Peyer's patch (tissue), 4 donors: ENCODE measurements at regions not wholly inside any gene's neighbourhood (a gene's known extent, or its start where the extent isn't known, plus 50 kb on each side); places are given as distances from the start of the nearest gene placed in this dataset.
"Not testable (repeated sequence)": the region's sequence is repeated elsewhere in the genome, so short reads cannot be mapped to it uniquely, and the experiment has no call there.

Experiments used
- DNase-seq, 3 donors: peaks; one replicate each; pipeline ENCODE4 v3.0.0-alpha.2; 2017 to 2019
- H3K27ac ChIP-seq, 4 donors: fragments of 200-600 bp; sonication (generic); one replicate each; pipeline ENCODE4 v1.5.1; 2016 to 2019
- H3K27me3 ChIP-seq, 2 donors: fragments of 200-600 bp; sonication (generic); one replicate each; pipeline ENCODE4 v1.5.1; 2019
- H3K36me3 ChIP-seq, 3 donors: fragments of 200-600 bp; sonication (generic); one replicate each; pipeline ENCODE4 v1.5.1; 2016 to 2019
- H3K4me1 ChIP-seq, 4 donors: fragments of 200-600 bp; sonication (generic); one replicate each; pipeline ENCODE4 v1.5.1; 2016 to 2019
- H3K4me3 ChIP-seq, 4 donors: fragments of 200-600 bp; sonication (generic); 1 replicate in 3 of 4; 2 replicates in 1 of 4; pipeline ENCODE4 v1.5.1; 2016 to 2019; ENCODE audit warnings: mild to moderate bottlenecking in 1 of 4
- H3K9me3 ChIP-seq, 4 donors: fragments of 200-600 bp; sonication (generic); one replicate each; pipeline ENCODE4 v1.5.1; 2016 to 2019; ENCODE audit warnings: mild to moderate bottlenecking in 1 of 4
- POLR2A ChIP-seq, 2 donors: fragments of 450-650 bp; IDR thresholded peaks; one replicate each; pipeline ENCODE4 v1.5.1; 2017; ENCODE audit warnings: antibody characterized with exemption in 2 of 2, mild to moderate bottlenecking in 2 of 2, moderate library complexity in 2 of 2

GRCh38 chr4:3954540-3955320, 188.5 kb downstream of the ADRA2C start:
- Histone ChIP-seq H3K4me3 (peak overlapping the region; percentile 64 to 78 (median 74)), H3K27ac (peak overlapping the region; percentile 66 to 93 (median 86))
- H3K4me1 ChIP-seq, H3K9me3 ChIP-seq, H3K27me3 ChIP-seq, H3K36me3 ChIP-seq: not testable (repeated sequence)
- TF ChIP-seq POLR2A (IDR thresholded peaks at IDR 0.05) = peak in 1 of 2 donors; percentile 56
- DNase-seq = peak in 2 of 3 donors; percentile 50 to 78

DNA sequence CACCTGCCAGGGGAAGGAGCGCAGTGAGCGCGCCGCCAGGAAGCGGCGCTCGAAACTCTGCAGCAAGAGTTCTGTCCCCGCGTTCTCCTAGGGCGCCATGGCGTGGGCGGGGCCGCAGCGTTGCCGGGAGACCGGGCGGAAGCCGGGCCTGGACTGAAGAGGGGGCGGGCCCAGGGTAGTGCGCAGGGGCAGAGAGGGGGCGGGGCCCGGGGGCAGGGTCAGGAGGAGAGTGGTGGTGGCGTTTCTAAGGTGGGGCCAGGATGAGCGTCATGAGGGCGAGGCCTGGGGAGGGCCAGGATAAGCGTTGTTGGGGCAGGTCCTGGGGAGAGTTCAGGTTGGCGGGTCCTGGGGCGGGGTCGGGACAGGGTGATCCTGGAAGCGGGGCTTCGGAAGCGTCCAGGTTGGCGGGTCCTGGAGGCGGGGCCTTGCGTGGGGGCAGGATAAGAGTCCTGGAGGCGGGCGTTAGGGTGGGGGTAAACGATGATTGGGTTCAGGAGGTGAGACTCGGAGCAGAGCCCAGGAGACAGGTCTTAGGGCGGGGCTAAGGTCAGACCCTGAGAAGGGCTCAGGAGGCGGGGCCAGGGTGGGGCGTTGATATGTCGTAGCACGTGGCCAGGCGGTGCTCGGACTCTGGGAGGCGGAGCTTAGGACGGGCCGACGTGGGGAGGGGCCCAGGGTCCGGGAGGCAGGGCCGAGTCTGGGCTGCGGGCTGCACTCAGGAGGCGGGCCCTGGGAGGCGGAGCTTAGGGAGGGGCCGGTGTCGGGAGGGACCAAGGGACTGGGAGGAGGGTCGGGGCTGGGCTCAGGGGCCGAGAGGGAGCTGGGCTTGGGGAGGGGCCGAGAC, 189.4 kb downstream of the ADRA2C start:
- peak in 1 of 2 donors; percentile 45 for TF ChIP-seq POLR2A (IDR thresholded peaks at IDR 0.05)
- not testable (repeated sequence) for H3K4me1 ChIP-seq, H3K36me3 ChIP-seq, H3K27me3 ChIP-seq, H3K9me3 ChIP-seq
- DNase-seq = peak; percentile 100
- Histone ChIP-seq H3K4me3 (peak overlapping the region; percentile 64 to 78 (median 74)), H3K27ac (peak overlapping the region; percentile 66 to 93 (median 86))

DNA sequence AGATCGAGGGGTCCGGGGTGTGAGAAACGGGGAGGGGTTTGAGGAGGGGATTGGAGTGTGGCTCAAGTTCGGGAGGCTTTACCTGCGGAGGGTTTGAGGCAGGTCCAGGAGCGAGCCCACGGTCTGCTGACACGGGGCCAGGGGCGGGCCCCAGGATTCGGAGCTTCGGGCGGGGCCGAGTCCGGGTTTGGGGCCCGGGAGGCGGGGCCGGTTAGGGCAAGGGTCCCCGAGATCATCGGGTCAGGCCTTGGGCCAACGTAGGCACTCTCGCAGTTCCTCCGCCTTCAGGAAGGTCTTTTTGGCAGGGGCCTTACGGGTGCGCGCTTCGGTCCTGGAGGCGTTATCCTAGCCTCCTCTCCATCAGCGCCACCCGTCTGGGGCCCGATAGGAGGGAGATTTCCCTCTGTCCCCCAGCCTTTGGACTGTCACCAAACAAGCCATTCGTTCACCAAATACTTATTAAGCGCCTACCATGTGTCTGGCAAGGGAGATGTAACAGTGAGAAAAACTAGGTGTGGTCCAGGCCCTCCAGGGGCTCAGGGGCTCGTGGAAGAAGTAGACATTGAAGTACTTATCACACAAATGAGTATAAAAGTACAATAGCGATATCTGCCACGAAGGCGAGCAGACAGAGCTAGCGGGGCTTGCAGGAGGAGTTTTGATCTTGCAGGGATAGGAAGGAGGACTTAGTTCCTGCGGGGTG, 190.1 kb downstream of the ADRA2C start:
- not testable (repeated sequence) for H3K36me3 ChIP-seq, H3K27me3 ChIP-seq, DNase-seq, H3K4me1 ChIP-seq, H3K9me3 ChIP-seq
- Histone ChIP-seq H3K27ac (peak overlapping the region; percentile 66 to 93 (median 86)), H3K4me3 (peak overlapping the region; percentile 64 to 78 (median 74))

- H3K27me3 ChIP-seq, H3K36me3 ChIP-seq, H3K27ac ChIP-seq, DNase-seq, H3K9me3 ChIP-seq, H3K4me3 ChIP-seq, H3K4me1 ChIP-seq: not testable (repeated sequence)
These were observed 195.0 kb downstream of the ADRA2C start for GRCh38 chr4:3961091-3961672.

- H3K27ac ChIP-seq, H3K4me1 ChIP-seq, H3K36me3 ChIP-seq, H3K4me3 ChIP-seq, DNase-seq, H3K27me3 ChIP-seq, H3K9me3 ChIP-seq: not testable (repeated sequence)
These were observed 198.5 kb downstream of the ADRA2C start for GRCh38 chr4:3964572-3965278.

GRCh38 chr4:3967204-3967603, 201.0 kb downstream of the ADRA2C start:
- not testable (repeated sequence) for H3K4me3 ChIP-seq, H3K4me1 ChIP-seq, H3K27me3 ChIP-seq, H3K9me3 ChIP-seq, H3K36me3 ChIP-seq, DNase-seq, H3K27ac ChIP-seq

GRCh38 chr4:3972626-3973025, 206.4 kb downstream of the ADRA2C start:
- not testable (repeated sequence) for DNase-seq, H3K4me3 ChIP-seq, H3K27me3 ChIP-seq, H3K36me3 ChIP-seq, H3K9me3 ChIP-seq, H3K27ac ChIP-seq, H3K4me1 ChIP-seq

DNA sequence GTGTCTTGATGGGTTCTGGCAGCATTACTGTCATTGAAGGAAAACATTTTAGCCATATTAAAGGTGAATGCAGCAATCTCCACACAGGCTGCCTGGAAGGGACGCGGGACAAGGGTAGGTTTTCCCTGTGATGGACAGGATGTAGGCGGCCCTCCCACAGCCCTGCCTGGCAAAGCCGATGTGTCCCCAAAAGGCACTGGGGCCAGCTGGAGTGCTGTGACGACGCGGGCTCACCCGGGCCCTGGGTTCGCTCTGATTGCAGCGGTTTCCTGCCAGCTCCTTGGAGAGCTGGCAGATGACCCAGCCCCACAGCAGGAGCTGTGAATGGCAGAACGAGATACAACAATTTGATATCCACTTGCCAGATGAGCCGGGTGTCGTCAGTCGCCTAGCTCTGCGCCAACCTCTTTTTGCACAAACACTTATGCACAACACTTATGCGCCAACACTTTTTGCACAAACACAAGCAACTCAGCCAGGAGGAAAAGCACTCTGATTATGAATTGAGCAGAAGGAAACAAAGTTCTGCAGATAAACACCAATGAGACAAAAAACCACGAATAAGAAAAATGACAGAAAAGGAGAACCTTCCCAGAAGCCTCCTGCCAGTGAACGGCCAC, 207.5 kb downstream of the ADRA2C start:
- not testable (repeated sequence) for H3K4me3 ChIP-seq, H3K9me3 ChIP-seq, H3K27me3 ChIP-seq, H3K36me3 ChIP-seq, H3K4me1 ChIP-seq, DNase-seq, H3K27ac ChIP-seq

DNA sequence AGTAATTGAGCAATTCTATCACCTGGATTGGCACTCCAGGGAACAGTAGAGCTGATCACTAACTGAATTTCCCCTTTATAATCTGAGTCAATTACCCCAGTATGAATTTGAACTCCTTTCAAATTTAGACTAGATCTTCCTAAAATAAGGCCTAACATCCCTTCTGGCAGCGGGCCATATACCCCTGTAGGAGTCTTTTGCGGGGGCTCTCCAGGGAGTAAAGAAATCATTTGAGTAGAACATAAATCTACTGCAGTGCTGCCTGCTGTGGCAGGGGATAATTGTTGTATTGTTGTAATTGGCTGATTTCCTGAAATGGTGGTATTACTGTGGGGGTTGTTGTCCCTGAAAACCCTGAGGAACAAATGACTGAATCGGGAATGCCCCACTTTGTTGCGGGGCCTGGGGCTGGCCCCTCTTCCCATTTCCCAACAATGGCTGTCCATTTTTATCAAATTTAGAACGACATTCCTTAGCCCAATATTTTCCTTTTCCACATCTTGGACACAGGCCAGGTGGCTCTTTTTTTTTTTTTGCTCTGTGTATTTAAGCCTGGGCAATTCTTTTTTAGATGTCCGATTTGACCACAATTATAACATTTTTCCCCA, 217.4 kb downstream of the ADRA2C start:
- H3K27me3 ChIP-seq, H3K27ac ChIP-seq, DNase-seq, H3K4me1 ChIP-seq, H3K4me3 ChIP-seq, H3K36me3 ChIP-seq, H3K9me3 ChIP-seq: not testable (repeated sequence)
